CD4-positive, alpha-beta T cell treated with Interleukin-17A for 1 hour (primary cell): ENCODE measurements at regions not wholly inside any gene's neighbourhood (a gene's known extent, or its start where the extent isn't known, plus 50 kb on each side); places are given as distances from the start of the nearest gene placed in this dataset.

Source experiments
- DNase-seq: peaks from one replicate; pipeline ENCODE4 v3.0.0-alpha.2; 2020

GRCh38 chr16:6021276-6021943, 923.8 kb upstream of the EEF2KMT start:
- DNase-seq: no peak

- DNase-seq: no peak
Measured at GRCh38 chr16:6020162-6020985, 922.8 kb upstream of the EEF2KMT start.

DNA sequence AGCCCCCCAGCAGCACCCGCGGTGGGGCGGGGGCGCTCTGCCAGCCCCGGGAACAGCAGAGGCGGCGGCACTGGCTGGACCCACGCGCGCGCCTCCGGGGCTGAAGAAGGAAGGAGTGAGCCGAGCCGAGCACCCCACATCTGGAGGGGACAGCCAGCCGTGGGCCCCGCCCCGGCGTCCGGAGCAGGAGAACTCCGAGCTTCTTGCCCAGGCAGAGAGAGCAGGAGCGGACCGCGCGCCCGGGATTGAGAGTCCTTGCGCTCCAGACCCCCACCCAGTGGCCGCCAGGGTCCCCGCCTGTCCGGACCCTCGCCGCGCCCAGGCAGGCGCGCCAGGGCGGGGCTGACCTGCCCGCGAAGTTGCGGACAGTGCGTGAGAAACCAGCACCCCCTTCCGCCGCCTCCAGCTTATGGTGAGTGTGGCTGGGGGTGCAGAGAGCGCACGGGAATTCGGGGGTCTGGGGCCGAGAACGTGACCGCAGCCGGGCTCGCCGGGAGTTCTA, 921.9 kb upstream of the EEF2KMT start:
- no peak for DNase-seq

GRCh38 chr16:6018848-6019489, 921.4 kb upstream of the EEF2KMT start:
- DNase-seq: no peak

DNA sequence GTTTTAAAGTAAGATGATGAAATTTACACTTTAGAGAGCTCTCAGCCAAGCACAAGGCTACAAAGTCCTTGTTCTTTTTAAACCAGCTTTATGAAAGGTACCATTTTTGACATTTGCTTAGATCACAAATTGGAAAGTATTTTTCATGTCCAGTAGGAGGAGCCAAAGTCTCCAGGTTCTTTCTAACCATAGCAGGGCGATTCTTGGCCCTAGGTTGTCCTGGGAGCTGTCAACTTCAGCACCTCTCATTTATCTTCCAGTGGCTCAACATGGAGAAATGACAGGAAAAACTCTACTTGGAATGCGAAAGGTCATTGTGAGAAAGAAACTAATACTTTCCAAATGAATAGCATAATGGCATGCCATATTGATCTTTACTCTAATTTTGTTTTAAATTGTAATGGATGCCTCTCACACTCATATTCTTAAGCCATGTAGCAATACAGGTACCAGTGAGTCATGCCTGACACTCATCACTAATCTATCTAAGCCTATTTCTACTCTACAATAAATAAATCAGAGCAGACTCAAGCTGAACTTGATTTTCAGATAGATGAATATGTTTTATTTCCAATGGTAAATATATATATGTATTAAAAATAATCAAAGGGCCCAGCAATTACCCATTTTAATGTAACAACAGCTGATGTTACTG, 919.1 kb upstream of the EEF2KMT start:
- DNase-seq: no peak

DNA sequence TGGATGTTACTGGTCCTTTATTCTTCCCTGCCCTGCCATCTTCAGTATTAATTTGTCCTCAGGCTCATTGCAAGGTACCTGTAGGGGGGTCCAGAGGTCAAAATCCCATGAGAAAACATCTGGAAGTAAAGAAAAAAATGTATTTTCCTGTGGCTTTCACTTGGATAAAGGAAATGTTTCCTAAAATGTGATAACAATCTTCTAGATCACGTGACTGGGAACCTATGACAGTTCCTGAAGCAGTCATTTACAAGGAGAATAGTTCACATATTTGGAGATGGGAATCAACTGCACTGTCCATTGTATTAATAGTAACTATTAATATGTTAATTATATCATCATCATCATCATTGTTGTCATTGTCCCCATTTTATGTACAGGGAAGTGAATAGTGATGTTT, 915.1 kb upstream of the EEF2KMT start:
- no peak for DNase-seq

GRCh38 chr16:6009151-6009550, 911.6 kb upstream of the EEF2KMT start:
- DNase-seq: no peak

GRCh38 chr16:6008670-6009069, 911.1 kb upstream of the EEF2KMT start:
- no peak for DNase-seq

GRCh38 chr16:5993356-5993755, 895.8 kb upstream of the EEF2KMT start:
- DNase-seq: no peak

- DNase-seq: no peak
Measured at GRCh38 chr16:5982979-5983378, 885.4 kb upstream of the EEF2KMT start.

DNA sequence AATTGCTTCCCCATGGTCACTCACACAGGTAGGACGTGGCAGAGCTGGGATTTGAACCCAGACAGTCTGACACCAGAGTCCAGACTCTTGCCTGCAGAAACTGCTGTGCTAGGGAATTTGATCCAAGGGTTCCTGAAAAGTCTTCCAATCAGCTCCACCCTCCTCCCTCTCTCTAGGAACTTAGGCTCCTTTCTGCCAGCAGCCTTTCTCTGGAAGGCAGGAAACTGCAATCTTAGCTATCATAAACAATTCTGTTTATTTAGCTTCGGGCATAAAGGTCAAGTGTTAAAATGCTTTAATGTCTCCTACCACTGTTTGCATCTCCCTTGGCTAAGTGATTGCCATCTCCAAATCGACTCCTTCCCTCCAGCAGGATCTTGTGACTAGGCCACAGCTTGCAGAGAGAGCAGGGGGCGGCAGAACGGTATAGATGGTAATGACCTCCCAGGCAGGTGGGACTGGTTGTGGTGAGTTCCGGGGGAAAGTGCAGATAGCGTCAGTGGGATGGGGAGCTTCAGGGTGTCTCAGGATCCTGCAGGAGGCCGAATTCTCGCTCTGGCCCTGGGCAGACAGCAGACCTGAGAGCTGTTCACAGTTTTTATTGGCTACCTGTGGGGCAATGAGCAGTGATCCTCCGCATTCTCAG, 882.4 kb upstream of the EEF2KMT start:
- no peak for DNase-seq

- no peak for DNase-seq
Measured at GRCh38 chr16:5977329-5977728, 879.7 kb upstream of the EEF2KMT start.

DNA sequence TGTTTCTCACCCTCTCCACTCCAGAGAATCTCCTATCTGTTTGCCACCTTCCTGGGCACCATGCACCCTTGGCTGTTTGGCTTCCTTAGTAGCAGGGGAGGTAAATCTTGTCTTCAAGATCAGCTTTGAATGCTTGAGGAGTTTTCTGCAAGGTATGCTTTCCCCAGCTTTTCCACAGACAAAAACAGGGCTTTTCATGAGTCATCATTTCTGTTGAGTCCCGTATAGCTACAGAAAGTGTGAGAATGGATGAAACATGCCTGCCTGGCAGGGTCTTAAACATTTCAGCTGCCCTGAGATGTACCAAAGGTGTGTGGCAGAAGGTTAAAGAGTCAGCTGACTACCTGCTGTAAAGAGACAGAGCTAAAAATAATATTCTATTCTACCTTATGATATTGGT, 875.2 kb upstream of the EEF2KMT start:
- DNase-seq: no peak

DNA sequence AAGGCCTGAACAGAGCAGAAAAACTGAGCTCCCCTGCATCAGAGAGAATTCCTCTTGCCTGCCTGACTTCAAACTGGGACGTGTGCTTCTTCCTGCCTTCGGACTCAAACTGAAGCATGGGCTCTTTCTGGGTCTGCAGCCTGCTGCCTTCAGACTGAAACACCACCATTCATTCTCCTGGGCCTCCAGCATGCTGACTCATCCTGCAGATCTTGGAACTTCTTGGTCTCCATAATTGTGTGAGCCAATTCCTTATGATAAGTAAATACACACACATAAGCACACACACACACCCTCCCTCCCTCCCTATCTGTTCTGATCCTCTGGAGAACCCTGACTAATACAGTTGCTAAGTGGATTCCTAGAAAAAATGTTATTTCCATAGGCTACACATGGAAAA, 874.3 kb upstream of the EEF2KMT start:
- DNase-seq: no peak

GRCh38 chr16:5971106-5971505, 873.5 kb upstream of the EEF2KMT start:
- DNase-seq: no peak

DNA sequence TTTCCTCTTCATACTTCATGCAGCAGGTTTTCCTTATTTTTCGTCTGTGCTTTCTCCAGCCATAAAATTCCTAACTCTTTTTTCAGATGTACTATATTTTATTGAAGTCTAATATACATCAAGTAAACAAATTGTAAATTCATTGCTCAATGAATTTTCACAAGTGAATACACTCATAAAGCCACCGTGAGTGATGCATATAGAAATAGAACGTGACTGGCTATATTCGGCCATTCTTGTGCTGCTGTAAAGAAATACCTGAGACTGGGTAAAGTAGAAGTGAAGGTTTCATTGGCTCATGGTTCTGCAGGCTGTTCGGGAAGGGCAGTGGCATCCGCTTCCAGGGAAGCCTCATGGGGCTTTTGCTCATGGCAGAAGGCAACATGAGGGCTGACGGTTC, 868.4 kb upstream of the EEF2KMT start:
- DNase-seq: no peak

- no peak for DNase-seq
Measured at GRCh38 chr16:5965321-5965720, 867.7 kb upstream of the EEF2KMT start.

DNA sequence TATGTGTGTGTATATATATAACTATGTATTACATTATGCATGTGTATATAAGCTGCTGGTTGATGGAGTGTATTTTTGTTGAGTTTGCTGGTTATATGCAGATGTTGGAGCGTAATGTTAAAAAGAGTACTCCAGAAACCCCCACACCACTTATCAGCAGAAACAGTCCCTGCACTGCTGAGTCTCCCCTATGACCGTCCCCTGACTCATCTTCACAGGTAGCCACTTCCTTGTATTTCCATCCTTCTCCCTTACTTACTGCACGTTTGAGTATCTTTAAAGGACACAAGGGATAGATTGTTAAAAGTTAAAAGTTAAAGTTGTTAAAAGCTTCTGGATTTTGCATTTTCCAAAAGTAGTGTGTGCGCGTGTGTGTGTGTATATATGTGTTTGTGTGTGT, 853.9 kb upstream of the EEF2KMT start:
- DNase-seq: no peak

GRCh38 chr16:5944971-5945370, 847.4 kb upstream of the EEF2KMT start:
- DNase-seq: no peak

DNA sequence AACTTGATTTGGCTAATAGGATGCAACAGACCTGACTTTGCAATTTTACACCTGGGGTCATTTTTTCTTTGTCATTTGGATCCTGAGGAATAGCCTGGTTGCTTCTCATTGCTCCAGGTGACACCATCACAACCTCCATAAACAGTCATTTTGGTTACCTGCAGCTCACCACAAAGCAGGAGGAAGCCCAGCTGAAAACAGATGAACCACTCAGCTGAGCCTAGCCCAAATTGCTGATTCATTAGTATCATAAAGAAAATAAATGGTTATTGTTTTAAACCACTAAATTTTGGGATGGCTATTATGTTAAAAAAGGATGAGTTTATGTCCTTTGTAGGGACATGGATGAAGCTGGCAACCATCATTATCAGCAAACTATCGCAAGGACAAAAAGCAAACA, 841.0 kb upstream of the EEF2KMT start:
- no peak for DNase-seq

- DNase-seq: no peak
Measured at GRCh38 chr16:5932906-5933305, 835.3 kb upstream of the EEF2KMT start.

- DNase-seq: no peak
Measured at GRCh38 chr16:5928476-5929065, 831.0 kb upstream of the EEF2KMT start.
